ENCODE measurements at regions not wholly inside any gene's neighbourhood (a gene's known extent, or its start where the extent isn't known, plus 50 kb on each side); places are given as distances from the start of the nearest gene placed in this dataset.

GRCh38 chr2:114156366-114157056, 266.6 kb downstream of the ACTR3 start:
- Histone ChIP-seq H3K27ac (ENCODE audit: control insufficient read depth, insufficient read depth) (no peak overlapping the region), H3K27me3 (replicated peaks in 1 of 2; ENCODE audit: control insufficient read depth in 2 of 2, insufficient read depth in 2 of 2, low read length in 1 of 2) (no peaks in the 10 kb centered on the region), H4K20me1 (ENCODE audit: control insufficient read depth, insufficient read depth) (no peaks in the 10 kb centered on the region), H3K9ac (ENCODE audit: control insufficient read depth, insufficient read depth, low read length) (no peak overlapping the region), H3K9me3 (replicated peaks; ENCODE audit: control insufficient read depth, insufficient read depth, low read length) (no peaks in the 10 kb centered on the region), H3K36me3 (ENCODE audit: control insufficient read depth in 2 of 2, insufficient read depth in 2 of 2, low read length in 1 of 2) (no peaks in the 10 kb centered on the region), H3K4me2 (ENCODE audit: control insufficient read depth, insufficient read depth) (no peak overlapping the region), H3K4me1 (ENCODE audit: control insufficient read depth, insufficient read depth, low read length) (no peaks in the 10 kb centered on the region), H3K4me3 (no peak overlapping the region), H2AFZ (ENCODE audit: control insufficient read depth, low read depth, low read length) (no peak overlapping the region), H3K79me2 (ENCODE audit: control insufficient read depth, insufficient read depth, low read length) (no peaks in the 10 kb centered on the region)
- POLR2A ChIA-PET, result no interaction called here
- no peak for ATAC-seq
- FAIRE-seq, result no peak
- CTCF ChIA-PET, result no interaction called here
- in situ Hi-C loops (cut with MboI) (no loop called here), intact Hi-C loops (cut with micrococcal nuclease; ENCODE audit: unreplicated experiment) (no loop called here)
- BruUV-seq (replicated peaks), result no TSS peak
- RAD21 ChIA-PET (ENCODE audit: unreplicated experiment), result no interaction called here
- SMC1A ChIA-PET (ENCODE audit: uncharacterized antibody, unreplicated experiment), result no interaction called here
- DNase-seq (ENCODE audit: low read depth, low spot score), result no peak
- 7% methylated on average over 6 of the region's 6 CpGs for WGBS (ENCODE audit: insufficient coverage, insufficient replicate concordance, low lambda C conversion rate, missing lambda C conversion rate)
- no peak for TF ChIP-seq NFYA (IDR thresholded peaks at IDR 0.05; ENCODE audit: borderline replicate concordance, low read depth, low read length)
- no peak for TF ChIP-seq ZBTB40 (IDR thresholded peaks at IDR 0.05; ENCODE audit: borderline replicate concordance)
- no peak for TF ChIP-seq ELK1 (IDR thresholded peaks at IDR 0.05; ENCODE audit: low read depth, low read length)
- TF ChIP-seq MTA3 (IDR thresholded peaks at IDR 0.05; ENCODE audit: borderline replicate concordance, low read length), result no peak
- no peak for TF ChIP-seq GABPA (IDR thresholded peaks at IDR 0.05; ENCODE audit: low read depth)
- TF ChIP-seq NKRF (conservative IDR thresholded peaks at IDR 0.05), result no peak
- no peak for TF ChIP-seq ZSCAN29 (IDR thresholded peaks at IDR 0.05)
- TF ChIP-seq SPI1 (IDR thresholded peaks at IDR 0.05; ENCODE audit: borderline replicate concordance, insufficient read depth, low read depth, low read length), result no peak
- no peak for TF ChIP-seq PAX8 (IDR thresholded peaks at IDR 0.05)
- no peak for TF ChIP-seq ZNF592 (IDR thresholded peaks at IDR 0.05)
- TF ChIP-seq YBX1 (IDR thresholded peaks at IDR 0.05), result no peak
- TF ChIP-seq CEBPB (IDR thresholded peaks at IDR 0.05; ENCODE audit: borderline replicate concordance in 1 of 2, low read depth in 2 of 2, low read length in 2 of 2), result no peak
- no peak for TF ChIP-seq DPF2 (IDR thresholded peaks at IDR 0.05)
- TF ChIP-seq CREM (IDR thresholded peaks at IDR 0.05; ENCODE audit: low read depth), result no peak
